ENCODE measurements at regions not wholly inside any gene's neighbourhood (a gene's known extent, or its start where the extent isn't known, plus 50 kb on each side); places are given as distances from the start of the nearest gene placed in this dataset.

DNA sequence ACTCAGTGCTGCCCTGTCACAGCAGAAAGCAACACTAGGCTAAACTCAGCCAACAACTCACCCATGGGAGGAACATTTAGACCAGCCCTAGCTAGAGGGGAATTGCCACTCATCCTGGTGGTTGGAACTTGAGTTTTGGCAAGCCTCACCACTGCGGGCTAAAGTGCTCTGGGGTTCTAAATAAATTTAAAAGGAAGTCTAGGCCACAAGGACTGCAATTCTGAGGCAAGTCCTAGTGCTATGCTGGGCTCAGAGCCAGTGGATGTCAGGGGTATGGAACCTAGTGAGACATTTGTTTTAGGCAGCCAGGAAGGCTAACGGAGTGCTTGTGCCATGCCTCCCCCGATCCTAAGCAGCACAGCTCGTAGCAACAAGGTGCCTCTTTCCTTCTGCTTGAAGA lies 78.0 kb downstream of the RGS13 start:
- DNase-seq (ENCODE audit: low spot score) = no peak

DNA sequence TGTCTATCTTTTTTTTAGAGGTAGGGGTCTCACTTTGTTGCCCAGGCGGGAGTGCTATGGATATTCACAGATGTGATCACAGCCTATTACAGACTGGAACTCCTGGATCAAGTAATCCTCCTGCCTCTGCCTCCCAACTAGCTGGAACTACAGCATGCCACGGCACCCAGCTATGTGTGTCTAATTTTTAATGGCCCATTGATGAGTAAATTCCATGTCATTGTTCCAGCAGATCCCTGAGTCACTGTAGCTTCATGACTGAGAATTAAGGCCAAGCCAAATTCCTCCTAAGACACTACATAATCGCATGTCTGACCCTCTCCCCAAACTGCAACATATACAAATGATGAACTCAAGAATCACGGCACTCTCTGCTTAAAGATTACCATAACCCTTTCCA lies 84.2 kb upstream of the RGS2 start:
- no peak for DNase-seq (ENCODE audit: low spot score)

DNA sequence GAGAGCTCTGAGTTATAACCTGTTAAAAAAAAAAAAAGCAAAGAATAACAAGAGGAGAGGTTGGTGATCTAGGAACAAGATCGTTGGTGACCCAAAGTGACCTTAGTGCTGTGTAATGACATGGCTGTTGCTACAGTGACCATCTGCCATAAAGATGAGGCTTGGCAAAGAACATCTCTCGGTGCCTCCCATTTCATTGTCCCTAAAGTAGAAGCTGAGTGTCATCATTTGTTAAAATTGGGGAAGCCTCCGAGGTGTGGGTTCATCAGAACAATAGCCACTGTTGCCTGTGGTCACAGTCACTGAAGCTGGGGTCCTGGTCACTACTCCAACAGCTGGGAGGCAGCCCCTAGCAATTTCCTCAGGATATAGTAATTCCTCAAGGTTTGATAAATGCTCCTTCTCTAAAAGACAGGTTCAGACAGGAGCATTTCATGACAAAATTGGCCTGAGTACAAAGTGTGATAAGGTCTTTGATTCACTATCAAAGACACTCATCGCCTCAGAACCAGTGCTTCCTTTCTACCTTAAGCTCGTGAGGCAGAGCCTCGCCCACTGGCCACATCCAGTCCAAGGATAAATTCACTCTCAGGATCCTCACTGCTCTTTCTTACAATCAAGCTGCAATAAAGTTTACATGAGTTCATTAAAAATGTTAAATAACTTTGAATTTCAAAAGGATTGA lies 81.9 kb upstream of the RGS2 start:
- no peak for DNase-seq (ENCODE audit: low spot score)

DNA sequence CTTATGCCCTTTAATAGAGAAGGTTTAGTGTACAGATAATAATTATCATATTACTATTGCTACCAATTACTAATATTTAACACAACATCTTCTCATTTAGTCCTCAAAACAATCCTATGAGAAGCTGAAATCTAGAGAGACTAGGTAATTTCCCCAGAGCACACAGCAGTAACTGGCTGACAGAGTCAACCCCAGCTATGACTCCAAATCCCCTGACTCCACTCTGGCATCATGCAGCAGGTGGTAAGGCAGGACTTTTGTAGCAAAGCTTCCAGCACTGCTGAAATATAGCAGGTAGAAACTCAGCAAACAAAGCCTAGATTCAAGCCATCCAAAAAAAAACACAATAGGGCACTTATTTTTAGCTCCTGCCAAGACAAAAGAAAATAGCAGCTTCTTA lies 79.3 kb upstream of the RGS2 start:
- no peak for DNase-seq (ENCODE audit: low spot score)

DNA sequence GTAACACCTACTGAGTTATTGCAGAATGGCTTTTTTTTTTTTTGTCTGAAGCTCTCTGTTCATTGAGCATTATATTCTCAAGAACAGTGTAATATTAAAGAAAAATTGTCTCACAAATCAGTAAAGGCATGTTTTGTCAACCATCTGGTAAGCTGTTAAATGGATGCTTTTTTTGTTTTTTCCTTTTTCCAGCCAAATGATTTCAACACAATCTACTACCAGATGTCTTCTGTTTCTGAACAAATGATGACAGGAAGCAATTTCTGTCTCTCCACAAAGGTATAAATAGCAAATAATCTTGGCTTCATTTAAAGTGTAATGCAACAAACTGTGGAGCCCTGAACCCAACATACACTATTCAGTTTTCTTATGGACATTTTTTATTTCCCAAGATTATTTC lies 78.6 kb upstream of the RGS2 start:
- DNase-seq (ENCODE audit: low spot score) = no peak

DNA sequence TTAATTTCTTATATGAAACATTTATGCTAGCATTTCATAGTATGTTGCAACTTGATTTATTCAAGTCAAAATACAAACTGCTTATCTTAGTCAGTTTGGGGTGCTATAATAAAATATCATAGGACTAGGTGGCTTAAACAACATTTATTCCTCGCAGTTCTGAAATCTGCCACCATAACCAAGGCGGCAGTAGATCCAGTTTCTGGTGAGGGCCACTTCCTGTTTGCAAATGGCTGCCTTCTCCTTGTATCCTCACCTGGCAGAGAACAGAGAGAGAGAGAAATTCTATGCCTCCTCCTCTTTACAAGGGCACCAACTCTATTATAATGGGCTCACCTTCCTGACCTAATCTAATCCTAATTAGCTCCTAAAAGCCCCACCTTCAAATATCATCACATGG lies 76.1 kb upstream of the RGS2 start:
- peak; percentile 6 for DNase-seq (ENCODE audit: low spot score)

DNA sequence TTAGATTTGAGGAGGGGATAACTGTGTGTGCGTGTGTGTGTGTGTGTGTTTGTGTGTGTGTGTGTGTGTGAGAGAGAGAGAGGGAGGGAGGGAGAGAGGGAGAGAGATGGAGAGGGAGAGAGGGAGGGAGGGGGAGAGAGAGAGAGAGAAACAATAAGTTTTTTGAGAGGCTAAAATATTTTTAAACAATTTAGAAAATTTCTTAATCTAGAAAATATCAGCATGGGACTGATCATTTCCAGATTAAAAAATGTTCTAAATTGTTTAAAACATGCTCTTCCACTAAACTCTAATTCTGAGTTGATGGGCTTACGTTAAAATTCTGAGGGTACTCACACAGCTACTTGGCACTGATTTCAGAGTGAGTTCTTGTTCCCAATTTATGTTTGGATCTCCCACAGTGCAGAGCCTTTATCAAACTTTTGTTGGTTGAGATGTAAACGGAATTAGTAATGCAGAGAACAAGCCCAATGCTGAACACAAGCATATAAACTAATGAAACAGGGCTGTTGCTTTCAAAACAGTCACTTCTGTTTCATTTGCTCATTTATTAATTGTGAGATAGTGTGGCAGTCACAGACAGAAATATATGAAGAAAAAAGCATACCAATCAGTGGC lies 73.4 kb upstream of the RGS2 start:
- no peak for DNase-seq (ENCODE audit: low spot score)

DNA sequence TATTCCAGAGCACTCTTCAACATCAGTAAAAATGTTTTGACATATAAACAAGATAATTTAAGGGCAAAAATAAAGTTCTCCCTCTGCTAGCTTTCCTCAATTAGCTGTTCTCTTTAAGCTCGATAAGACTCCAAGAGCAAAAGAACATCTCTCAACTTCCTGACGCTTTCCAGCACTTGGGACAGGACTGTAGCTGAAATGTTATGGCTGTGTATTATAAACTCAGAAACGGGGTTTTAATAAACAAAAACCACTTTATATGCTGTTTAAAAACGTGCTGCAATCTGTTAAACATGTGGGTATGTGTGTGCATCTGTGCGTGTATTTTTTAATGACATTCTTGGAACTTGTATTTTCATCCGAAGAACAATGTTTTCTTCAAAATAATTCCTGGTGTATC lies 71.5 kb upstream of the RGS2 start:
- DNase-seq (ENCODE audit: low spot score) = no peak

DNA sequence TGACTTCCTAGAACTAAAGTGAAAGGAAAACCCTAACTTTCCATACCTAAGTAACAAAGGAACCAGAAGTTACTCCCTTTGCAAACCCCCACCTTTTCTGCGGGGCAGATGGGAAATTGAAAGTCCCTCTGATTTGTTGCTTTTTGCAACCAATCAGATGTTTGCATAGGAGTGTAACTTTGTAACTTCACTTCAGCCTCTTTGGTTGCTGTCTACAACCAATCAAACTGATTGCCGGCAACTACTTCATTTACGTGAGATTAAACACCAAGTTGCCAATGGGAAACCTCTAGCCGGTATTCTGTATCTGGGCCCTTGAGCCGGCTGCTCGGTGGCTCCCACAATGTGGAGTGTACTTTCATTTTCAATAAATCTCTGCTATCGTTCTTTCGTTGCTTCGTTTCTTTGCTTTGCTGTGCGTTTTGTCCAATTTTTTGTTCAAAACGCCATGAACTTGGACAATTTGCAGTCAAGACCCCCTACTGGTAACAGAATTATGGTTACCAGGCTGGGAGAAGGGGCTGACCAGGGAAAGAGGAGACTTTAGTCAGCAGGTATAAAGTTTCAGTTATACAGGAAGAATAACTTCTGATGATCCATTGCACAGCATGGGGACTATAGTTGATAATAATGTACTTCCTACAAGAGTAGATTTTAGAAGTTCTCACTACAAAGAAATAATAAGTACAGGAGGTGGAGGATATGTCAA lies 69.2 kb upstream of the RGS2 start:
- no peak for DNase-seq (ENCODE audit: low spot score)

DNA sequence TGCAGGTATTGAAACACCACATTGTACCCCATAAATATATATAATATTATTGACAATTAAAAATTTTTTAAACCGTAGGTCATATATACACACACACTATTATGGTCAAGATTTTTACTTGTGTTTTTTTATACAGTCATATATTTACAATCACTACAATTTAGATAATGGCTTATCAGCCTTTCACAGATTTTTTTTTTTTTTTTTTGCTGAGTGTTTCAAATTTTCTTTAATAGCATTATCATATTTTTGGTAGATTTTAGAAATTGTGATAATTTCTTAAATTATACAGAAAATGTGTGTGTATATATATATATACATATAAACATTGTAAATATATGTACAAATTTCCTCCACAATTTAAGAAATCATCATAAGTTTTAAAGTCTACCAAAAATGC lies 68.6 kb upstream of the RGS2 start:
- no peak for DNase-seq (ENCODE audit: low spot score)

DNA sequence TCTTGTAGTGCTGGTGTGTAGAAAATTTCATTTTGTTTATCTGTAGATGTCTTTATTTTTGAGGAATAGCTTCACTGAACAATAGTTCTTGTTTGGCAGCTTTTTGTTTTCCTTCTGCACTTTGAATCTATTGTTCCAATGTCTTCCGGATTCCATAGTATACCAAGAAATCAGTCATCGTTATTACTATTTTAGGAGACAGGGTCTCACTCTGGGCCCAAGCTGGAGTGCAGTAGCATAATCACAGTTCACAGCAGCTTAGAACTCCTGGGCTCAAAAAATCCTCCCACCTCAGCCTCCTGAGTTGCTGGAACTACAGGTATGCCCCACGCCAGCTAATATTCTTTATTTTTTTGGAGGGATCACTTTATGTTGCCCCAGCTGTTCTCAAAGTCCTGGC lies 67.7 kb upstream of the RGS2 start:
- no peak for DNase-seq (ENCODE audit: low spot score)

DNA sequence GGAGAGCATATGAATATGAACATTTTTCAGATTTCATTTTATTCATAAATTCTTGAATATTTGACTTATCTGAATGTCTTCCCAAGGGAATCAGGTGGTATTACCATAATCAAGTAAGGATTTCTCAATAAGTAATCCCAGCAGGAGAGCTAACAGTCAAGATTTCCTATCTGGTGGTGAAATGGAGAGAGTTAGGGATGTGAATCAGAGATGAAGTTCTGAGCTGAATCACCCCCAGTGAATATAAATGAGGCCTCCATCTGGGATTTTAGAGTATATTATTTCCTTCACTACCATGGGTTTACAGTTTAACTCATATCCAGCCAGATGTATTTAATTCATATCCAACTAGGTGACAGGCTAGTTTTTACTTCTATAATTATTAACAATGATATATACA lies 61.5 kb upstream of the RGS2 start:
- no peak for DNase-seq (ENCODE audit: low spot score)

DNA sequence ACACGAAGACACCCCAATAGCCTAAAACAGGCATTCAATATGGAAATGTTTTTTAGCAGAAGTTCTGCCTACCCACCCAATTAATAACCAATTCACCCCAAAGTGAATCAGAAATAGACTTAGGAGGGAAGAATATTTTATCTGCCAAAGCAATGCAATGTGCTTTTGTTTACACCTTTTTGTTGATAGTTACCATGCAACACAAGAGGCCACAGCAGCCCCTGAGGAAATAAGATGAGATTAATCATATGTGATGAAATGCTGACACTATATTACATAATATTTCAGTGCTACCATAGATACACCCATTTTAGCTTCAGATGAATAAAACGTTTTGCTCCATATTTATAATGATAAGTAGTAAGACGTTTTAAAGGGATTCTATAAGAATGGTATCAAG lies 60.9 kb upstream of the RGS2 start:
- no peak for DNase-seq (ENCODE audit: low spot score)

DNA sequence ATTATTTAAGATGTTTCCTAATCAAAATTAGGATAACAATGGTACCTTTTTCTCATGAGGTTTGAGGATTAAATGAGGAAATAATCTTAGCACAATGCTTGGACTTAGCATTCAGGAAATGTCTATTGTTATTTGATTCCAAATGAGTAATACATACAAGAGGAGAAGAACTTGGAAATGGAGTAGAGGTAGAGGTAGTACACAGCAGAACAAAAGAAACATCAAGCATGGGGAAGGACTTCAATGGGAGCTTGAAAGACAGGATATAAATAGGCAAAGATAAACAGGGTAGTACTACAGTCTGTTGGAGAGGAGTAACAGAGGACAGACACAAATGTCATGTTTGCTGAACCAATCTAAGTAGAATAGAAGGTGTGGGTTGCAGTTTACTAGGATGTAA lies 59.5 kb upstream of the RGS2 start:
- DNase-seq (ENCODE audit: low spot score) = no peak

DNA sequence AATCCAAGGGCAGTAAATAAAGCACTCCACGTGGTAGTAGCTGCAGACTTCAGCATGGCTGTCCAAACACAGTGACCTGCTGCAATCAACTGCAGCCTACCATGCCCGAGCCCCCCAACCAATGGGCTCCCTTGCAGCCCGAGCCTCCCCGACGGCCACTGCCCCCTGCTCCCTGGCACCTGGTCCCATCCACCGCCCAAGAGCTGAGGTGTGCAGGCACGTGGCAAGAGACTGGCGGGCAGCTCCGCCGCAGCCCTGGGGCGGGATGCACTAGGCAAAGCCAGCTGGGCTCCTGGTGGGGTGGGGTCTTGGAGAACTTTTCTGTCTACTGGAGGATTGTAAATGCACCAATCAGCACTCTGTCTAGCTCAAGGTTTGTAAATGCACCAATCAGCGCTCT lies 57.6 kb upstream of the RGS2 start:
- no peak for DNase-seq (ENCODE audit: low spot score)

DNA sequence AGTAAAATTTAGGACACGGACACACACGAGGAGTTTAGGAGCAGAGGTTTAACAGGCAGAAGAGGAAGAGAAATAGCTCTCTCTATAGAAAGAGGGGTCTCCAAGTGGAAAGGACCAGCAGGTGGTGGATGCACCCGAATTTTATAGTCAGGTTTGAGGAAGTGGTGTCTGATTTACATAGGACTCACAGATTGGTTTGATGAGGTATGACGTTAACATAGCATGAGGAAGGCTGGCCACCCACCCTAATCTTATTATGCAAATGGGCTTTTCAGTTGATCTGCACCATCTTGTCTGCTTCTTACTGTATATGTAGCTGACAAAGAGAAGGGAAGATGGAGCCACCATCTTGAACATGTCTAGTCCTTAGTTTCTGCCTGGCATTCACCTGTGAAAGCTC lies 52.5 kb upstream of the RGS2 start:
- no peak for DNase-seq (ENCODE audit: low spot score)

DNA sequence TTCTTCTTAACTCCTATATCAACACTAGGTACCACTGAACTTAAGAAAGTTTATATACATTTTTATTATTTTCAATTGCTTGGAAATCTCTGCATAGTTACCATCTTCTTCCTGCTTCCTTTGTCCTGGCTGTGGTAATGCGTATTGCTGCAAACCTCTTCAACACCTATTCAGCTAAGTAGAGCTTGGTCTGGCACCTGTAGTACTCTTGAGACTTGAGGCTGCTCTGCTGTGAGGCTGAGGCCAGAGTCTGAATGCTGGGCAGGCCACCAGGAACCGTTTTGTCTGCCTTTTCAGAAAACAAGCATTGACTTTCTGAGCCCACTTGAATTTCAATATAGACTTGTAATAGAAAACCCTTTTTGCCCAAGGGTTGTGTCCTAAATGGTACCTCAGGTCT lies 52.0 kb upstream of the RGS2 start:
- DNase-seq (ENCODE audit: low spot score) = no peak

DNA sequence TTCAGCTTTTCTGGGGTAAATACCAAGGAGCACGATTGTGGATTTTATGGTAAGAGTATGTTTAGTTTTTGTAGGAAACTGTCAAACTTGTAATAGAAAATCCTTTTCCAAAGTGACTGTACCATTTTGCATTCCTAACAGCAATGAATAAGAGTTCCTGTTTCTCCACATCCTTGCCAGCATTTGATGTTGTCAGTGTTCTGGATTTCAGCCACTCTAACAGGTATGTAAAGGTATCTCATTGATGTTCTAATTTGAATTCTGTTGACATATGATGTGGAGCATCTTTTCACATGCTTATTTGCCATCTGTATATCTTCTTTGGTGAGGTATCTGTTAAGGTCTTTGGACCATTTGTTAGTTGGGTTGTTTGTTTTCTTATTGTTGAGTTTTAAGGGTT lies 50.3 kb upstream of the RGS2 start:
- DNase-seq (ENCODE audit: low spot score) = no peak

Measured in germinal center (tissue), 1 donor.